Epithelial cell of proximal tubule (primary cell): ENCODE measurements at regions not wholly inside any gene's neighbourhood (a gene's known extent, or its start where the extent isn't known, plus 50 kb on each side); places are given as distances from the start of the nearest gene placed in this dataset.

Experiments
- DNase-seq: peaks from one replicate; pipeline ENCODE4 v3.0.0-alpha.2; 2011; ENCODE audit warnings: low read depth
- H3K4me3 ChIP-seq: 2 replicates; pipeline ENCODE4 v1.5.1; 2011; ENCODE audit warnings: low read depth, mild to moderate bottlenecking, low read length
- CTCF ChIP-seq: conservative IDR thresholded peaks from 2 replicates; pipeline ENCODE4 v1.5.1; 2012; ENCODE audit warnings: low read depth, mild to moderate bottlenecking, low read length

DNA sequence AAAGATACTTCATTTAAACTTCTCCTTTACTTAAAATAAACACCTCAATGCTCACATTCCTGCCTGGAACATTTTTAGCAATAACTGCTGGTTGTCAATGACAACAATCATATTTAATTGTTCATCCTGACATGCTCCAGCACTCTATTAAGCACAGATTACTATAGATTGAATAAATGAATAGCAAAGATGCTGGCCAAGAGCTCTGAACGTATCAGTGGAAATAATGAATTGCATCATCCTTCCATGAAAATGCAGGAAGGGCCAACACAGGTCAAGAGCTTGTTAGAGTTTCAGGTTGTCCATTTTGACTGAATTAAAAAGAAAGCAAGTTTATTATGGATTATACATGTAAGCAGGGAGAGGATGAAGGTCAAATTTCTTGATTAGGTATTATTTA is 994.0 kb downstream of the TSN start:
- TF ChIP-seq CTCF = no peak
- no peak overlapping the region for H3K4me3 ChIP-seq
- DNase-seq = no peak

GRCh38 chr2:122750095-122750494 is 994.6 kb downstream of the TSN start:
- no peak for DNase-seq
- no peak overlapping the region for H3K4me3 ChIP-seq
- TF ChIP-seq CTCF = no peak

- DNase-seq = no peak
- H3K4me3 ChIP-seq = no peak overlapping the region
- no peak for TF ChIP-seq CTCF
These were observed 995.4 kb downstream of the TSN start for GRCh38 chr2:122750808-122751207.

GRCh38 chr2:122753336-122753735 is 997.9 kb downstream of the TSN start:
- TF ChIP-seq CTCF = no peak
- no peak for DNase-seq

GRCh38 chr2:122754561-122754960 is 999.1 kb downstream of the TSN start:
- DNase-seq = no peak
- H3K4me3 ChIP-seq = no peak overlapping the region
- TF ChIP-seq CTCF = no peak

More at GRCh38 chr2:122753336-122753735, 997.9 kb downstream of the TSN start:
- no peak overlapping the region for H3K4me3 ChIP-seq

DNA sequence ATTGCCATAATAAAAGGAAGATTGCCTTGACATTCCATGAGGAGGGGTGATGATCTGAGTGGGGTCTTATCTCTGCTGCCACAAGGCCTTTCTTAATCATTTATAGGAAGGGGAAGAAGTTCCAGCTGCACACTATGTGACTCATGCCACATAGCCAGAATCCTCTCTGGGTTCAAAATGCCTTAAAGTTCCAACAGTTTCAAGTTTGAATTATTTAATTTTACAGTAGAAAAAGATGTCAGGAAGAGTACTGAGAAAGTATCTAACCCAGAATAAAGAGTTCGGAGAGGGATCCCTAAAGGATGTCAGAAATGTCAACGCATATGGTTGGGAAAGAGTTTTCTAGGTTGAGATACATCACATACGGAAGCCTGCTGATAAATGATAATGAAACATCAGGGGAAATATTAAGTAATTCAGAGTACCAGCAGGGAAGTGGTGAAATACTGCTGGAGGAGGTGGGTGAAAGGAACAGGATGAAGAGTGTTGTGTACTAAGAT is 999.9 kb downstream of the TSN start:
- TF ChIP-seq CTCF = no peak
- DNase-seq = no peak
- no peak overlapping the region for H3K4me3 ChIP-seq

- DNase-seq = no peak
- no peak for TF ChIP-seq CTCF
- H3K4me3 ChIP-seq = no peak overlapping the region
These were observed 1003.5 kb downstream of the TSN start for GRCh38 chr2:122758967-122759366.
